HL-60/S4 treated with retinoic acid at 250 ng/mL for 4 days and 3 days (cell line): ENCODE measurements at regions not wholly inside any gene's neighbourhood (a gene's known extent, or its start where the extent isn't known, plus 50 kb on each side); places are given as distances from the start of the nearest gene placed in this dataset.
"Not testable (repeated sequence)": the region's sequence is repeated elsewhere in the genome, so short reads cannot be mapped to it uniquely, and the experiment has no call there.

Experiments used
- in situ Hi-C: fragments of 300-500 bp; cut with MboI; formaldehyde crosslinking; loops from 2 replicates; pipeline ENCODE4 v1.7.0; 2022; ENCODE audit warnings: low sequenced_read_pairs

DNA sequence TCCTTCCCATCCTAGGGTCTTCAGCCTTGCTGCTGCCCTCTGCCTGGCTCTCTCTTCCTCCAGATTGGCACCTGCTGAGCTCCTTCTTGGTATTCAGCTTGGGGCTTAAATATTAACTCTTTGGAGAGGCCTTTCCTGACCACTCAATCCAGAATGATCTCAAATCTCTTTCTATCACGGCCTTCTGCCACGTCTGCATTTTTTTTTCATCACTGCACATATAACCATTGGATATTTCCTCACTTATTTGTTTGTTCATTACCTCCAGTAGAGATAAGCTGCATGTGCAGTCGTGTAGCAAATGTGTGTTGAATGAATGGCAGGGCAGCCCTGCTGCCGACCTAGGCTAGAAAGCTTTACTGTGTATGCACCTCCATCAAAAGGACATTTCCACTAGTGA lies 51.6 kb upstream of the MPP7 start:
- in situ Hi-C loops, result no loop called here

DNA sequence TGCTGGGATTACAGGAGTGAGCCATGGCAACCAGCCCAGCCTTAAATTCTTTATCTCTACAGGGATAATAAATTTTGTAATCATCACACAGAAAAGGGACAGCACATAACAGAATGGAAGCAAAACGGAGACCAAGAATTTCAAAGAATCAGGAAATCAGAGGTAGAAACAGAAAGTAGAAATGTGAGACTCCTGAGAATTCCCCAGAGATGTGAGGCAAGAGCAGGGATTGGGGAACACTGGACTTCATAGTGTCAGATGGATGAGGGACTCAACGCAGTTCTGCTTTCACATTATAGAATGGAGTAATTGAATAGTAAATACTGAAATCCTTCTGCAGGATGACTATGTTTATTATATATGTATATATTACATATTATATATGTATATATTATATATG lies 52.5 kb upstream of the MPP7 start:
- in situ Hi-C loops, result no loop called here

GRCh38 chr10:28359334-28359733 lies 56.5 kb upstream of the MPP7 start:
- in situ Hi-C loops, result no loop called here

DNA sequence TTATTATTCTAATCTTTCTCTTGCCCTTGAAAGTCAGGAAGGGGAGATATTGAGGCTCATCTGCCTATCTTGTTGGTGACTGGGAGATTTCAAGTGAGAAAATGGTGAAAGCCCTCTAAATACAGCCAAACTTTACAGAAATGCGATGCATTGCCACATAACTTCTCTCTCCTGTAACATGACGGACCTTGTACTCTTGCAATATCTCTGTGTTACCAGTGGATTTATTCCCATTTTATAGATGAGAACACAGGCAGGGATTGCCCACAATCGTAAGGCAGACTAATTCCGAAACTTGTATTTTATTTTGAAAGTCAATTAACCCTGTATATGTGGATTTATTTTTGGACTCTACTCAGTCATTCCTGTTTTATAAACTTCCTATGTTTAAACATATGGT lies 57.3 kb upstream of the MPP7 start:
- in situ Hi-C loops, result no loop called here

DNA sequence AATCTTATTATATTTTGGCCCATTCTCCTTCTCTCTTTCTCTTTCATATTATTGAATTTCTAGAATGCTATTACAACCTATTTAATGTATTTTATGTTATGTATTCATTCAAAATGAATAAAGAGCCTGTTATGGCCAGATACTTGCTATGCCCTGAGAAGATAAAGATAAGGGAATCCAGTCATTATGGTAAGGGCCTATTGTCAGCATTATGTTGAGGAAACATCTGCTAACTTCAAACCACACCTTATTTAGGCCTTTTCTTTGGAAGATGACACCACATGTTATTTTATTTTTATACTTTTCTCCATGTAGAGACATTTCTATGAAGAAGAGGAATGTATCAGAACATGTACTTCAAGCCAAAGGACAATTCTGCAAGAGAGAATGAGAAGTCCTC lies 60.5 kb upstream of the MPP7 start:
- in situ Hi-C loops, result no loop called here

GRCh38 chr10:28365840-28366239 lies 63.0 kb upstream of the MPP7 start:
- in situ Hi-C loops, result no loop called here

- in situ Hi-C loops, result no loop called here
These were observed 64.1 kb upstream of the MPP7 start for GRCh38 chr10:28366994-28367393.

DNA sequence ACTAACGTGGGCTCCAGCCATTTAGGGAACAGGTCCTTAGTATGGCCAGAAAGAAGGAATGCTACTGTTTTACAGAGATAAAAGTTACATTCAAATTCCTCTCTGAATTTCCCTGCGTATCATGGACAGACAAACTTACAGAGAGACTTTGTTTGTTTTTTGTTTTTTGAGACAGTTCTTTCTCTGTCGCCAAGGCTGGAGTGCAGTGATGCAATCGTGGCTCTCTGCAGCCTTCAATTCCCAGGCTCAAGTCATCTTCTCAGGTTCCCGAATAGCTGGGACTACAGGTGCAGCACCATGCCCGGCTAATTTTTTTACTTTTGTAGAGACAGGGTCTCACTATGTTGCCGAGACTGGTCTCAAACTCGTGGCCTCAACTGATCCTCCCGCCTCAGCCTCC lies 64.5 kb upstream of the MPP7 start:
- in situ Hi-C loops, result no loop called here

DNA sequence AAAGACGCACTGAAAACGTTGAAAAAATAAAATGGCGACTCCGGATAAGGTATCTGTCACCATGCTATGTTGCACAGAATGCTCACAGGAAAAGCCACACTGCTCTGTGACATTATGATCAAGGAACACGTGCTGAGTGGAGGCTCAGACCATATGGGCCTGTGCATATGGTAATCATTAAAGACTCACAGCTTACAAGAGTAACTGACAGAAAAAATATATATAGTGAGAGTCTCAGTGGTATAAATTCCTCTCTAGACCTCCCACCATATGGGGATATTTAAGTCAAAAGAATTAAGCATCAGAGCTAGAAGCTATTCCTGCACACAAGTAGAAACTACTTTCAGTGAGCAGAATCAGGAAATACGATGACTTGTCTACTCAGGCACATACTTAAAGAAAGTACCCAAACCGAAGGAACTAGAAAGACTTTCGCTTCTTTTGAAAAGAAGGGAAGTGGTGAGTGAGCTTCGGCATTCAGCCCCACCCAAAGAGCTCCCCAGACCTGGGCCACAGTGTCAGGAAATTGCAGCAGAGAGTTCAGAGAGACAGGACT lies 65.1 kb upstream of the MPP7 start:
- in situ Hi-C loops, result no loop called here

GRCh38 chr10:28370107-28370835 lies 67.4 kb upstream of the MPP7 start:
- in situ Hi-C loops, result no loop called here

DNA sequence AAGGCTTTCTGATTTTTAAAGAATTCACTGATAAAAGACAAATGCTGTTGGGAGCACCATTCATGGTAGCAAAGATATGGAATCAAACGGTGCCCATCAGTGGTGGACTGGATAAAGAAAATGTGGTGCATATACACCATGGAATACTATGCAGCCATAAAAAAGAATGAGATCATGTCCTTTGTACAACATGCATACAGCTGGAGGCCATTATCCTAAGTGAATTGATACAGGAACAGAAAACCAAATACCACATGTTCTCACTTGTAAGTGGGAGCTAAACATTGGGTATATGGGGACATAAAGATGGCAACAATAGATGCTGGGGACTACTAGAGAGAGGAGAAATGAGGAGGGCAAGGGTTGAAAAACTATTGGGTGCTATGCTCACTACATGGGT lies 68.8 kb upstream of the MPP7 start:
- in situ Hi-C loops, result not testable (repeated sequence)

- in situ Hi-C loops, result no loop called here
These were observed 71.2 kb upstream of the MPP7 start for GRCh38 chr10:28374036-28374435.

- in situ Hi-C loops, result loop anchor here (25.0 kb wide), 1 partner anchor 938 kb away; no protein-coding TSS in a partner anchor
These were observed 72.8 kb upstream of the MPP7 start for GRCh38 chr10:28375399-28376354.

GRCh38 chr10:28378986-28379585 lies 76.2 kb upstream of the MPP7 start:
- in situ Hi-C loops, result loop anchor here (25.0 kb wide), 1 partner anchor 942 kb away; no protein-coding TSS in a partner anchor

- in situ Hi-C loops, result loop anchor here (25.0 kb wide), 1 partner anchor 944 kb away; no protein-coding TSS in a partner anchor
These were observed 78.6 kb upstream of the MPP7 start for GRCh38 chr10:28381466-28381865.

DNA sequence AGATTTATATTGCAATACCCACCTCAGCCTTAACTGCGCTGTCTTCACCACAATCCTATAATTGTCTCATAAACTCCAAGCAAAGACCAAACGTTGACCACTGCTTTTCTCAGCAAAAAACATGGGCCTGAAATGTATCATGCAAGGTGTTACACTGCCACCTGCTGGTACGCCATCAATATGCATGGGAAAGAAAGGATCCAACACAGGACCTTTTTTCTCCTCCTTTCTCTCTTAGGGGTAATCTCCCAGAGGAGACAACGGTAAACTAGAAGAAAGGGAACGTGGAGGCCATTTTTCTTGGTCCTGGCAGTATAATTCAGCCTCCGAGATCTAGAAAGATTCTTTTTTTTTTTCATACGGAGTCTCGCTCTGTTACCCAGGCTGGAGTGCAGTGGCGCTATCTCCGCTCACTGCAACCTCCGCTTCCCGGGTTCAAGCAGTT lies 79.1 kb upstream of the MPP7 start:
- in situ Hi-C loops, result loop anchor here (25.0 kb wide), 1 partner anchor 945 kb away; no protein-coding TSS in a partner anchor

GRCh38 chr10:28382525-28383269 lies 79.8 kb upstream of the MPP7 start:
- in situ Hi-C loops, result loop anchor here (25.0 kb wide), 1 partner anchor 945 kb away; no protein-coding TSS in a partner anchor

- in situ Hi-C loops, result loop anchor here (25.0 kb wide), 1 partner anchor 947 kb away; no protein-coding TSS in a partner anchor
These were observed 81.7 kb upstream of the MPP7 start for GRCh38 chr10:28384557-28384956.

DNA sequence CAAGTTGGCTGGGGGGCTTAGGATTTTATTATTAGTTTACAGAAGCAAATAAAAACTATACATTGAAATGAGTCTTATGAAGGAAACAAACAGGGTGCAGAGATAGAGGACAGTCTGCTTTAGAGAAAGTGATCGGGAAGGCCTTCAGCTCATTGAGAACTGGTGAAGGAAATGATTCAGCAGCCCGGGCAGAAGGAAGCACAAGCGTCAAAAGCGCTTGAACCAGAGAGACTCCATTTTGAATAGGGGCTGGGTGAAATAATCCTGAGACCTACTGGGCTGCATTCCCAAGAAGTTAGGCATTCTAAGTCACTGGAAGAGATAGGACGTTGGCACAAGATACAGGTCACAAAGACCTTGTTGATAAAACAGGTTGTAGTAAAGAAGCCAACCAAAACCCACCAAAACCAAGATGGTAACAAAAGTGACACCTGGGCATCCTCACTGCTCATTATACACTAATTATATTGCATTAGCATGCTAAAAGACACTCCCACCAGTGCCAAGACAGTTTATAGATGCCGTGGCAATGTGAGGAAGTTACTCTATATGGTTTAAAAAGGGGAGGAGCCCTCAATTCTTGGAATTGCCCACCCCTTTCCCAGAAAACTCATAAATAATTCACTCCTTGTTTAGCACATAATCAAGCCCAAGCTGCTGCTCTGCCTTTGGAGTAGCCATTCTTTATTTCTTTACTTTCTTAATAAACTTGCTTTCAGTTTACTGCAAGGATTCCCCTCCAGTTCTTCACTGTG lies 83.1 kb upstream of the MPP7 start:
- in situ Hi-C loops, result loop anchor here (25.0 kb wide), 1 partner anchor 949 kb away; no protein-coding TSS in a partner anchor
